Endothelial cell of umbilical vein (primary cell): ENCODE measurements at regions not wholly inside any gene's neighbourhood (a gene's known extent, or its start where the extent isn't known, plus 50 kb on each side); places are given as distances from the start of the nearest gene placed in this dataset.

ENCODE experiments used
- CTCF ChIP-seq, 2 donors: IDR thresholded peaks; 1 replicate in 1 of 2; 2 replicates in 1 of 2; pipeline ENCODE4 v1.5.1; 2011; ENCODE audit warnings: low read length in 2 of 2, mild to moderate bottlenecking in 2 of 2, moderate library complexity in 2 of 2, control low read depth in 1 of 2, inconsistent platforms in 1 of 2, low read depth in 1 of 2; ENCODE audit not compliant: insufficient read depth in 1 of 2; ENCODE audit errors: extremely low read depth in 1 of 2
- EZH2 ChIP-seq: IDR thresholded peaks from 2 replicates; pipeline ENCODE4 v1.6.1; 2012; ENCODE audit warnings: borderline replicate concordance, low read depth, mild to moderate bottlenecking, moderate library complexity, low read length, inconsistent platforms; ENCODE audit not compliant: severe bottlenecking
- JUN ChIP-seq: IDR thresholded peaks from 2 replicates; pipeline ENCODE4 v1.6.1; 2011; ENCODE audit warnings: borderline replicate concordance, low read depth; ENCODE audit not compliant: insufficient read length, insufficient read depth
- MAX ChIP-seq: IDR thresholded peaks from 2 replicates; pipeline ENCODE4 v1.6.1; 2011; ENCODE audit not compliant: insufficient read depth, insufficient read length
- MYC ChIP-seq: IDR thresholded peaks from one replicate; pipeline ENCODE4 v1.6.1; 2011; ENCODE audit warnings: mild to moderate bottlenecking, low read depth, low read length
- POLR2A ChIP-seq: IDR thresholded peaks from 2 replicates; pipeline ENCODE4 v1.6.1; 2012; ENCODE audit warnings: low read depth, mild to moderate bottlenecking, control low read depth, low read length
- POLR2AphosphoS5 ChIP-seq: IDR thresholded peaks from 2 replicates; pipeline ENCODE4 v1.6.1; 2012; ENCODE audit warnings: low read depth, mild to moderate bottlenecking, control low read depth, low read length, moderate library complexity; ENCODE audit not compliant: insufficient read depth

DNA sequence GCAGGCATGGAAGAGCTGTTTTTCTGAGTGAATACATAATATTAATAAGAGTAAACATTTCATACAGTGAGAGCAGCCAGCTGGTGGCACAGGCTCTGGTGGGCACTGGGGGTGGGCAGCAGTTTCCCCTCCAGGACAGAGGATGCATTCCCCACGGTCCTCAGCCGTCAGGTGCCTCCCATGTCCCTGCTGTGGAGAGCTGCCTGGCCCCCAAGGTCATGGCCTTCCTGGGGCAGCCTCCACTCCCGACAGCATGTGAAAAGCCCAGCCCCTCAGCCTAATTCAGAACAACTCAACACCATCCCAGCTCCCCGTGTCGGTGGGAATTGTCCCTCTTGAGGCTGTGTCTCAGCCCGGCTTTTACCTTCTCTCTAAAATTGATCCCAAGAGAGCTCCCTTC, 147.4 kb downstream of the GALR1 start:
- TF ChIP-seq CTCF (IDR thresholded peaks at IDR 0.05; ENCODE audit: extremely low read depth in 1 of 2, insufficient read depth in 1 of 2, low read depth in 1 of 2, low read length in 2 of 2) (no peak), EZH2 (no peak), MAX (no peak), POLR2A (no peak), POLR2AphosphoS5 (no peak), MYC (no peak), JUN (no peak)
